NCI-H2171 treated with DMSO at 0.1 percent for 48 hours (cell line): ENCODE measurements at regions not wholly inside any gene's neighbourhood (a gene's known extent, or its start where the extent isn't known, plus 50 kb on each side); places are given as distances from the start of the nearest gene placed in this dataset.
A peak's percentile ranks its signal among the peaks of the same experiment; 100 is the strongest.
"Not testable (repeated sequence)": the region's sequence is repeated elsewhere in the genome, so short reads cannot be mapped to it uniquely, and the experiment has no call there.

Experiments
- DNase-seq: peaks from one replicate; lab custom pipeline; 2025; lab: John Stamatoyannopoulos, UW

- DNase-seq = peak; percentile 51
These were observed 296.6 kb downstream of the ADGRD1 start for GRCh38 chr12:131250028-131250950.

GRCh38 chr12:131250951-131251315 lies 297.2 kb downstream of the ADGRD1 start:
- no peak for DNase-seq

GRCh38 chr12:131251336-131252101 lies 297.8 kb downstream of the ADGRD1 start:
- DNase-seq = no peak

DNA sequence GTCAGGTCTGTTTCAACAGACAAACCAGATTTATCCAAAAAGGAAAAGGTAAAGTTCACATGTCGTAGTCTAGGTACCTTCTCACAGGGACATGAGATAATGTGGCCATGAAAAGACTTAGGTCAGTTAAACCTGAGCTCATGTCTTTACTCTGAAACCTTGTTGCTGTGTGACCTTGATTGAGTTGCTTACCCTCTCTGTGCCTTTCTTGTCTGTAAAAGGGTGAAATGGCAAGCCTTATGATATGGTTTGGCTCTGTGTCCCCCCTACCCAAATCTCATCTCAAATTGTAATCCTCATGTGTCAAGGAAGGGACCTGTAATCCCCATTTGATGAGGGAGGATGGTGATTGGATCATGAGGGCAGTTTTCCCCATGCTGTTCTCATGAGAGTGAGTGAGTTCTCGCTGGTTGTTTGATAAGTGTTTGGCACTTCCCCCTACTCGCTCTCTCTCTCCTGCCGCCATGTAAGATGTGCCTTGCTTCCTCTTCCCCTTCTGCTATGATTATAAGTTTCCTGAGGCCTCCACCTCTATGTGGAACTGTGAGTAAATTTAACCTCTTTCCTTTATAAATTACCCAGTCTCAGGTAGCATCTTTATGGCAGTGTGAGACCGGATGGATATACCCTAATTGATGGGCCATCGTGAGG lies 299.8 kb downstream of the ADGRD1 start:
- no peak for DNase-seq

GRCh38 chr12:131254374-131254773 lies 300.7 kb downstream of the ADGRD1 start:
- no peak for DNase-seq

GRCh38 chr12:131258398-131258797 lies 304.7 kb downstream of the ADGRD1 start:
- DNase-seq = peak; percentile 83

DNA sequence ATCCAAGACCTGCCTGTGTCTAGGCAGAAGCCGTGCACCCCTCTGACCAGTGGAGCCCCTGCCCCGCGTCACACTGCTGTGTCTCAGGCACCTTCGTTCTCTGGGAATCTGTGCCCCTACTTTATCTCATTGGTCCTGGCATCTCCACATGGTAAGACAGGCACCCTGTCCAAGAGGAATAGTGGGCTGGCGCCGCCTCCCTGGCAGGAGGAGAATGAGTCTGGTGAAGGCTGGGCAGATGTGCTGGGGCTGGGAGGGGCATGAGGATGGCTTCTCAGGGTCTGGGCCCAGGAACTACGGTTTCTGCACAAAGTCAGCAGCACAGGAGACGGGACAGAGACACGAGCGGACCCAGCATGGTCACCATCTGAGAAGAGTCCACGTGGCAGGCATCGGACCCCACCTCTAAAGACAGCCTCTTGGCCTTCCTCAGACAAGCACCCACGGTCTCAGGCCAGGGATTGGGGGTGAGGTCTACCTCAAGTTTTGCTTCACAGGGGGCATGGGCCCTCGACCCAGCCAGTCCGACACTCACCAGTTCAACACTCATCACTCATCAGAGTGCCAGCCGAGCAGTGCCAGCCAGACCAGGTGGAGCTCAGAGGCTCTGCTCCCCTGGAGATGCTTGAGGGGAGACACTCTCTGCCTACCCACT lies 306.7 kb downstream of the ADGRD1 start:
- no peak for DNase-seq

GRCh38 chr12:131260954-131261353 lies 307.2 kb downstream of the ADGRD1 start:
- DNase-seq = no peak

DNA sequence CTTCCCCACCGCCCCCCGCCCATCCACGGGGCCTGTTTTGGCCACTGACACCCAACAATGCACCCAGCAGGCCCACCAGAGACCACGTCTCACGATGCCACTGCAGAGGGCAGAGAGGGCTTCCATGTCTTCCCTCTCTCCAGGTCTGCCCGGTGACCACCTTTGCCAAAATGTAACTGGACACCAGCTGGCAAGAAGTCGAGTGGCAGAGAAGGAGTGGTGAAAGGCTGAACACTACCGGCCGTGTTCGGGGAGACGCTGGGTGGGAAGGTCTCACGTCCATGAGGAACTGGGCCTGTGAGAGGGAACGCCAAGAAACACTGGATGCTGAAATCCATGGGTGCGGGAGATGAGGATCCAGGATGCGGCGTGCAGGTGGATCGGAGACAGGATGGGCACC lies 308.2 kb downstream of the ADGRD1 start:
- no peak for DNase-seq

DNA sequence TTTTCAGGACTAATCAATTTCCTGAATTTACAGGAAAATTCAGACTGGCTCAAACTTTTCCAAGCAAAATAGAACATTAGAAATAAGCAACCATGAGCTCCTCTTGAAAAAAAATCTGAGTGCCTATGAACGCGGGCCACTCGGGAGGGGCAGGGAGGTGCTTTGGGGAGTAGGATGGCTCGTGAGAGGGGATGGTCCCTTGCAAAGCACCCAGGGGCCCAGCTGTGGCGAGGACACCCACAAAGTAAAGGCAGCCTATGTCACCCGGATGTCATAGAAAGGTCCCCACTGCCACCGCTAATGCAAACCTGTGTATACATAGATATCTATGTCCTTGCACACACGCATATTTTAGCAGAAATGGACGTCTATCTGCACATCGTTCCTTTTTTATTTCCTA lies 309.9 kb downstream of the ADGRD1 start:
- no peak for DNase-seq

- DNase-seq = no peak
These were observed 310.9 kb downstream of the ADGRD1 start for GRCh38 chr12:131264635-131265034.

- no peak for DNase-seq
These were observed 313.1 kb downstream of the ADGRD1 start for GRCh38 chr12:131266591-131267467.

GRCh38 chr12:131267576-131267975 lies 313.9 kb downstream of the ADGRD1 start:
- DNase-seq = no peak

DNA sequence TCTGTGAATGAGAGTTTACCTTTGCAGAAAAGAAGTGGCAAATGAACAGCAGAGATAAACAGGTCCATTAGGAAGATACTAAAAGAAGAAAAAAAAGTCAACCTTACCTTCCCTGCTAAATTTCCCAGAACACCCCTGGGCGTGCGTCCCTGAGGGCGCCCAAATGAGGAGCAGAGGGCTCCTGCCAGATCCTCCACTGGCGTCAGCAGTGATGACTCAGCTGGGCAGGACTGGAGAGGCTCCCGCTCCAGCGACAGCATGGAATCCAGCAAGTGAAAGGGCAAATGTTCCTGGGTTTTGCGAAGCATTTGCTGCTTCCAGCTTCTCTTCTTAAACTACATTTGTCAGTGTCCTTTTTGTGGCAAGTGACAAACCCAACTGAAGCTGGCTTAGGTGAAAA lies 314.4 kb downstream of the ADGRD1 start:
- DNase-seq = peak; percentile 41

DNA sequence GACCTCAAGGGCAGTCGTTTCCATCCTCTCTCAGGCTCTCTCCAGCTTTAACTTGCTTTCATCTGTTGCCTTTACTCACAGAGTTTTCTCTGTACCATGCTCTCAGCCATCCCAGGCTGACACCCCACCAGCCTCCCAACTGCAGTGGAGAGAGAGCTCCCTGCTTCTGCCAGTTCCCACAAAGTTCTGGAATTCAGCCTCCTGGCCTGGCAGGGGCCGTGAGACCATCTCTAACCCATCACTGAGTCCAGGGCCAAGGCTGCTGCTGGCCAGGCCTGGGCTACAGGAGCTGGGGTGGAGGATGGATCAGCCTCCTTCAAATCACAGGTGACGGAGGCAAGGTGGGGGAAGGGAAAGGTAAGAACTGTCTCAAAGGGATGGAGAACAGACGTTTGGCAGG lies 314.9 kb downstream of the ADGRD1 start:
- not testable (repeated sequence) for DNase-seq

- no peak for DNase-seq
These were observed 315.8 kb downstream of the ADGRD1 start for GRCh38 chr12:131269551-131269950.

GRCh38 chr12:131269977-131270376 lies 316.3 kb downstream of the ADGRD1 start:
- peak; percentile 89 for DNase-seq

DNA sequence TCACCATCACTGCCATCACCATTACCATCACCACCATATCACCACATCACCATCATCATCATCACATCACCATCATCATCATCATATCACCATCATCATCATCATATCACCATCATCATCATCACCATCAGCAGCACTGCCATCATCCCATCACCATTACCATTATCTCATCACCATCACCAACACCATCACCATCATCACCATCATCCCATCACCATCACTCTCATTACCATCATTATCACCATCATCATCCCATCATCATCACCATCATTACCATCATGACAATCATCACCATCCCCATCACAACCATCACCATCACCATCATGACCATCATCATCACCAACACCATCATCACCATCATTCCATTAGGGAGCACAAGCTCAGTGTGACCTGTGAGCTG lies 318.0 kb downstream of the ADGRD1 start:
- no peak for DNase-seq

DNA sequence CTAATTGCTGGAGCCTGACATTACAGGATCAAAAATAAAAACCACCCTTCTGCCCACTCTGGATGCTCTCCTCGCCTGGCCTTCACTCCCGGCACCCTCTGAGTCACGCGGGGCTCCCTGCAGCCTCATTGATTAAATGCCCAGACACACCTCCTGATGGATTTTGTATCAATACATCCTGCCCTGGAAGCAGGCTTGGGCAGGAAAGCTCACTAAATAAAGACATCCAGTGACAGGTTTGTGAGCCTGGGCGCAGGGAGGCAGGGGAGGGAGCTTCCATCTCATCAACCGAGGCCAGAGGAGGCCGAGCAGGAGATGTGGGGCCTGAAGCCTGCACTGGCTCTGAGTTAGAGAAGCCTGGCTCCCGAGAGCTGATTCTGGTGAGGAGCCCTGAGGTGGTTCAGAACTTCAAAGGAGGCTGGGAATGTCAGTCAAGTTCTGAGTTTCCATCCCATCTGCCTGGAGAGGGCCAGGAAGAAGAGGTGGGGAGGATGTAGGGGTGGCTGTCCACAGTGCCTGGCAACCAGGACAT lies 318.6 kb downstream of the ADGRD1 start:
- not testable (repeated sequence) for DNase-seq

DNA sequence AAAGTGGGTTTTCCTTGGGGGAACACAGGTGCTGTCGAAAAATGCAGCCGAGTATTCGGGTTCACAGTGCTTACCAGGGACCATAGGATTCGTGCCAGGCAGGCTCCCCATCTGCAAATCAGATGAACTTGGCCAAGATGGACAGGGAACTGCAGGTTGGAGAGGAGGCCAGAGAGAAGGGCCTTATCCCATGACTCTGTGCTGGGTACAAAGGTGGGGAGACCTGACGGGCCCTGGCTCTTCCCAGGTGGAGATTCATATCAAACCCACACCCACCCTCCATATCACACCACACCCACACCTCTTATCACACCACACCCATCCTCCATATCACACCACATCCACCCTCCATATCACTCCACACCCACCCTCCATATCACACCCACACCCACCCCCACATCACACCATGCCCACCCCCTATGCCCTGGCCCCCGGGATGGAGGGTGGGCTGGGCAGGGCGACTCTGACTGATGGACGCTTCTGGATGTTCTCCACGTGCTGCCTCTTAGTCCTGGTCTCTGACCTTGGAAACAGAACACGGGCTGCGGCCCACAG lies 319.7 kb downstream of the ADGRD1 start:
- DNase-seq = no peak

DNA sequence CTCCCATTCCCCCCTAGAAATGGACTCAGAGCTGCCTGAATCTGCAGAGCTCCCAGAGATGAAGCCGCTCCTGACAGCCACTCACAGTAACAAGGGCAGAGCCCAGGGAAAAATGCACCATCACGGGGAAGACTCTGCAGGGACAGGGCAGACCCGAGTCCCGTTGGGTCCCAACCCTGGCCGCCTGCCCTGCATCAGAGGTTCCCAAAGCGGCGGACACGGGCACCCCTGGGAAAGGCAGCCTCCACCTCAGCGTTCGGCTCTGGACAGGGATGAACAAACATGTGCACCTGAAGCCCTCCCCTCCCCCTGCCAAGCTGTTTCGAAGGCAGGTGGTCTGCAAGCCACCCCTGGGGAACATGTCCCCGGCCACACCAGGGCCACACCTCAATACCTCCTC lies 320.4 kb downstream of the ADGRD1 start:
- DNase-seq = no peak
